A549 (cell line): ENCODE measurements at regions not wholly inside any gene's neighbourhood (a gene's known extent, or its start where the extent isn't known, plus 50 kb on each side); places are given as distances from the start of the nearest gene placed in this dataset.

Experiments
- ATAC-seq, 2 experiments: fragments of 200-7000 bp in 1 of 2; fragments of >200 bp in 1 of 2; cut with Nextera tagmentation in 1 of 2; cut with Tn5 transposase in 1 of 2; 3 replicates each; pipeline versions ENCODE4 v1.8.0 to v1.9.1; 2018 to 2020; ENCODE audit warnings: mild to moderate bottlenecking in 1 of 2, moderate library complexity in 1 of 2
- CTCF ChIA-PET: fragments of 300-600 bp; sonication (Branson Sonifier 250); formaldehyde crosslinking; extraction: SDS; loops from one replicate; lab custom pipeline; 2021; ENCODE audit warnings: antibody characterized with exemption, inconsistent platforms; lab: Yijun Ruan, JAX
- POLR2A ChIA-PET: fragments of 350-600 bp; formaldehyde crosslinking; extraction: SDS; loops from one replicate; lab custom pipeline; 2021; ENCODE audit warnings: antibody characterized with exemption, inconsistent platforms; lab: Yijun Ruan, JAX
- DNase-seq, 2 experiments: peaks; one replicate each; pipeline versions ENCODE4 v3.0.0 to v3.0.0-alpha.2; 2011 to 2016; ENCODE audit warnings: low read depth in 1 of 2, low spot score in 1 of 2
- FAIRE-seq: peaks from 2 replicates; lab custom pipeline; 2011; peaks lifted over from hg19 to GRCh38; lab: Jason Lieb, UNC
- H3K27ac ChIP-seq, 2 experiments: fragments of >200 bp; sonication (Bioruptor Twin); formaldehyde crosslinking; 3 replicates each; pipeline ENCODE4 v1.5.1; 2016 to 2017
- H3K4me1 ChIP-seq: fragments of >200 bp; sonication (Bioruptor Twin); formaldehyde crosslinking; 3 replicates; pipeline ENCODE4 v1.6.1; 2016
- H3K4me2 ChIP-seq: fragments of >200 bp; sonication (Bioruptor Twin); formaldehyde crosslinking; 3 replicates; pipeline ENCODE4 v1.6.1; 2016
- H3K4me3 ChIP-seq: fragments of >200 bp; sonication (Bioruptor Twin); formaldehyde crosslinking; 3 replicates; pipeline ENCODE4 v1.5.1; 2016
- H3K9me3 ChIP-seq: fragments of >200 bp; sonication (Bioruptor Twin); formaldehyde crosslinking; 3 replicates; pipeline ENCODE4 v1.6.1; 2016
- CBX2 ChIP-seq: fragments of 200-600 bp; sonication (generic); IDR thresholded peaks from 2 replicates; pipeline ENCODE4 v1.6.1; 2016; ENCODE audit warnings: low read depth, mild to moderate bottlenecking, borderline replicate concordance
- CBX8 ChIP-seq: fragments of 200-600 bp; sonication (generic); IDR thresholded peaks from 2 replicates; pipeline ENCODE4 v1.6.1; 2016
- CTCF ChIP-seq: fragments of >200 bp; sonication (Bioruptor Twin); formaldehyde crosslinking; IDR thresholded peaks from 3 replicates; pipeline ENCODE4 v1.5.1; 2016
- EP300 ChIP-seq, 2 experiments: fragments of >200 bp; sonication (Bioruptor Twin); formaldehyde crosslinking; IDR thresholded peaks; 2 replicates in 1 of 2; 3 replicates in 1 of 2; pipeline ENCODE4 v1.6.1; 2016 to 2017
- ESRRA ChIP-seq: fragments of 150-350 bp; IDR thresholded peaks from 2 replicates; pipeline ENCODE4 v1.6.1; 2014; ENCODE audit warnings: mild to moderate bottlenecking, low read length, borderline replicate concordance
- FOSB ChIP-seq: fragments of 250-450 bp; sonication (Bioruptor Pico); IDR thresholded peaks from 2 replicates; pipeline ENCODE4 v1.5.0; 2020; ENCODE audit warnings: mild to moderate bottlenecking, moderate library complexity
- FOXS1 ChIP-seq: fragments of 250-450 bp; sonication (Bioruptor Pico); IDR thresholded peaks from 2 replicates; pipeline ENCODE4 v1.5.0; 2020; ENCODE audit warnings: mild to moderate bottlenecking, moderate library complexity
- HEYL ChIP-seq: fragments of 250-450 bp; sonication (Bioruptor Pico); IDR thresholded peaks from 2 replicates; pipeline ENCODE4 v1.8.0; 2021; ENCODE audit warnings: mild to moderate bottlenecking, moderate library complexity
- HOXB13 ChIP-seq: fragments of 250-450 bp; sonication (Bioruptor Pico); IDR thresholded peaks from 2 replicates; pipeline ENCODE4 v1.5.0; 2020; ENCODE audit warnings: low read depth, mild to moderate bottlenecking, moderate library complexity
- HOXB5 ChIP-seq: fragments of 250-450 bp; sonication (Bioruptor Pico); IDR thresholded peaks from 2 replicates; pipeline ENCODE4 v1.5.0; 2020; ENCODE audit warnings: mild to moderate bottlenecking, moderate library complexity
- JUNB ChIP-seq: fragments of >200 bp; sonication (Bioruptor Twin); formaldehyde crosslinking; IDR thresholded peaks from 2 replicates; pipeline ENCODE4 v1.6.1; 2016
- KDM5A ChIP-seq: fragments of 200-600 bp; sonication (generic); IDR thresholded peaks from 2 replicates; pipeline ENCODE4 v1.6.1; 2016; ENCODE audit warnings: antibody characterized with exemption, mild to moderate bottlenecking
- MAFK ChIP-seq: fragments of 450-650 bp; IDR thresholded peaks from 2 replicates; pipeline ENCODE4 v1.6.1; 2014; ENCODE audit not compliant: partially characterized antibody
- MAZ ChIP-seq: fragments of 150-350 bp; IDR thresholded peaks from 2 replicates; pipeline ENCODE4 v1.6.1; 2014; ENCODE audit warnings: antibody characterized with exemption, low read depth, low read length, borderline replicate concordance
- PHF8 ChIP-seq: fragments of 200-600 bp; sonication (generic); IDR thresholded peaks from 2 replicates; pipeline ENCODE4 v1.6.1; 2016; ENCODE audit warnings: low read depth, mild to moderate bottlenecking, antibody characterized with exemption, moderate library complexity, borderline replicate concordance
- POLR2AphosphoS2 ChIP-seq: conservative IDR thresholded peaks from 2 replicates; pipeline ENCODE4 v1.6.1; 2012; ENCODE audit warnings: low read length, improper control_type of control experiment, inconsistent platforms
- RNF2 ChIP-seq: fragments of 200-600 bp; sonication (generic); IDR thresholded peaks from 2 replicates; pipeline ENCODE4 v1.6.1; 2016; ENCODE audit warnings: low read depth, mild to moderate bottlenecking, antibody characterized with exemption, moderate library complexity, borderline replicate concordance
- SMC3 ChIP-seq: fragments of >200 bp; sonication (Bioruptor Twin); formaldehyde crosslinking; IDR thresholded peaks from 3 replicates; pipeline ENCODE4 v1.6.1; 2018; ENCODE audit warnings: inconsistent platforms
- TFCP2L1 ChIP-seq: fragments of 250-450 bp; sonication (Bioruptor Pico); IDR thresholded peaks from 2 replicates; pipeline ENCODE4 v1.5.0; 2021; ENCODE audit warnings: mild to moderate bottlenecking
- ZSCAN20 ChIP-seq: fragments of 250-450 bp; sonication (Bioruptor Pico); IDR thresholded peaks from 2 replicates; pipeline ENCODE4 v1.8.0; 2022; ENCODE audit warnings: mild to moderate bottlenecking, moderate library complexity
- WGBS: methylation state at CpG from one replicate; pipeline ENCODE4 v1.1.6; 2017; ENCODE audit errors: missing lambda C conversion rate; 5-methylcytosine and 5-hydroxymethylcytosine counted together
- TF ChIP-seq, protein P1 (sequence below): IDR thresholded peaks from 2 replicates; pipeline ENCODE4 v1.6.1; 2012; ENCODE audit warnings: low read depth, borderline replicate concordance
- TF ChIP-seq, protein P2 (sequence below): fragments of 150-350 bp; IDR thresholded peaks from 2 replicates; pipeline ENCODE4 v1.6.1; 2014; ENCODE audit warnings: low read depth, mild to moderate bottlenecking, low read length
- TF ChIP-seq, protein P3 (sequence below): IDR thresholded peaks from 2 replicates; pipeline ENCODE4 v1.6.1; 2012

- H3K27ac ChIP-seq, result no peak overlapping the region
- WGBS, result 0% methylated on average over 1 of the region's 1 CpG
- no peaks in the 10 kb centered on the region for H3K4me1 ChIP-seq
- no peak overlapping the region for H3K4me3 ChIP-seq
- ChIA-PET CTCF (interaction anchor here (0.7 to 1.1 kb wide), 2 partner anchors 24 to 110 kb away, joined by 3 read pairs; no protein-coding TSS in a partner anchor), POLR2A (no interaction called here)
- H3K9me3 ChIP-seq, result no peaks in the 10 kb centered on the region
- DNase-seq (no peak), FAIRE-seq (no peak), ATAC-seq (no peak)
- TF ChIP-seq, protein P1, sequence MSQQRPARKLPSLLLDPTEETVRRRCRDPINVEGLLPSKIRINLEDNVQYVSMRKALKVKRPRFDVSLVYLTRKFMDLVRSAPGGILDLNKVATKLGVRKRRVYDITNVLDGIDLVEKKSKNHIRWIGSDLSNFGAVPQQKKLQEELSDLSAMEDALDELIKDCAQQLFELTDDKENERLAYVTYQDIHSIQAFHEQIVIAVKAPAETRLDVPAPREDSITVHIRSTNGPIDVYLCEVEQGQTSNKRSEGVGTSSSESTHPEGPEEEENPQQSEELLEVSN, result no peak
- no peak for TF ChIP-seq TFCP2L1 (CRISPR knock-in tag)
- TF ChIP-seq, protein P2, sequence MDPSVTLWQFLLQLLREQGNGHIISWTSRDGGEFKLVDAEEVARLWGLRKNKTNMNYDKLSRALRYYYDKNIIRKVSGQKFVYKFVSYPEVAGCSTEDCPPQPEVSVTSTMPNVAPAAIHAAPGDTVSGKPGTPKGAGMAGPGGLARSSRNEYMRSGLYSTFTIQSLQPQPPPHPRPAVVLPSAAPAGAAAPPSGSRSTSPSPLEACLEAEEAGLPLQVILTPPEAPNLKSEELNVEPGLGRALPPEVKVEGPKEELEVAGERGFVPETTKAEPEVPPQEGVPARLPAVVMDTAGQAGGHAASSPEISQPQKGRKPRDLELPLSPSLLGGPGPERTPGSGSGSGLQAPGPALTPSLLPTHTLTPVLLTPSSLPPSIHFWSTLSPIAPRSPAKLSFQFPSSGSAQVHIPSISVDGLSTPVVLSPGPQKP, result no peak
- no peak for TF ChIP-seq POLR2AphosphoS2
- TF ChIP-seq, protein P3, sequence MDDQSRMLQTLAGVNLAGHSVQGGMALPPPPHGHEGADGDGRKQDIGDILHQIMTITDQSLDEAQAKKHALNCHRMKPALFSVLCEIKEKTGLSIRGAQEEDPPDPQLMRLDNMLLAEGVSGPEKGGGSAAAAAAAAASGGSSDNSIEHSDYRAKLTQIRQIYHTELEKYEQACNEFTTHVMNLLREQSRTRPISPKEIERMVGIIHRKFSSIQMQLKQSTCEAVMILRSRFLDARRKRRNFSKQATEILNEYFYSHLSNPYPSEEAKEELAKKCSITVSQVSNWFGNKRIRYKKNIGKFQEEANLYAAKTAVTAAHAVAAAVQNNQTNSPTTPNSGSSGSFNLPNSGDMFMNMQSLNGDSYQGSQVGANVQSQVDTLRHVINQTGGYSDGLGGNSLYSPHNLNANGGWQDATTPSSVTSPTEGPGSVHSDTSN, result no peak
- TF ChIP-seq ZSCAN20 (CRISPR knock-in tag), result no peak
- no peak for TF ChIP-seq RNF2
- TF ChIP-seq HOXB5 (CRISPR knock-in tag), result no peak
- no peak for TF ChIP-seq HOXB13
- no peak for TF ChIP-seq JUNB
- TF ChIP-seq CBX2, result no peak
- H3K4me2 ChIP-seq, result no peak overlapping the region
Measured at GRCh38 chr1:38396606-38397005, 350.0 kb upstream of the POU3F1 start.

GRCh38 chr1:38394303-38394702 lies 347.7 kb upstream of the POU3F1 start:
- Histone ChIP-seq H3K4me3 (no peak overlapping the region), H3K4me1 (no peaks in the 10 kb centered on the region), H3K9me3 (no peaks in the 10 kb centered on the region), H3K4me2 (no peak overlapping the region), H3K27ac (no peak overlapping the region)
- TF ChIP-seq MAFK, result no peak
- TF ChIP-seq CTCF, result no peak
- ChIA-PET POLR2A (no interaction called here), CTCF (no interaction called here)
- no peak for FAIRE-seq
- no peak for DNase-seq
- no peak for ATAC-seq

- no peaks in the 10 kb centered on the region for H3K9me3 ChIP-seq
- WGBS, result 5% methylated on average over 2 of the region's 2 CpGs
- DNase-seq (no peak), ATAC-seq (no peak), FAIRE-seq (no peak)
- no peak overlapping the region for H3K4me3 ChIP-seq
- no peak overlapping the region for H3K27ac ChIP-seq
- no peaks in the 10 kb centered on the region for H3K4me1 ChIP-seq
- ChIA-PET CTCF (no interaction called here), POLR2A (no interaction called here)
- no peak overlapping the region for H3K4me2 ChIP-seq
- TF ChIP-seq CBX8 (no peak), SMC3 (no peak), MAFK (no peak), KDM5A (no peak), EP300 (IDR thresholded peaks at IDR 0.05) (no peak), FOSB (CRISPR knock-in tag) (no peak), HEYL (CRISPR knock-in tag) (no peak), PHF8 (no peak), HOXB5 (CRISPR knock-in tag) (no peak), FOXS1 (CRISPR knock-in tag) (no peak), MAZ (no peak), ESRRA (no peak)
Measured at GRCh38 chr1:38392861-38393260, 346.3 kb upstream of the POU3F1 start.
